GM18858 (cell line): ENCODE measurements at regions not wholly inside any gene's neighbourhood (a gene's known extent, or its start where the extent isn't known, plus 50 kb on each side); places are given as distances from the start of the nearest gene placed in this dataset.

Source experiments
- ATAC-seq: cut with Tn5 transposase; IDR thresholded peaks from one replicate; pipeline ENCODE4 v1.9.1; 2021; ENCODE audit not compliant: unreplicated experiment

- no peak for ATAC-seq
These were observed 82.3 kb upstream of the RND3 start for GRCh38 chr2:150569761-150570160.

GRCh38 chr2:150567771-150568301 is 80.4 kb upstream of the RND3 start:
- ATAC-seq: no peak

- ATAC-seq: no peak
These were observed 78.8 kb upstream of the RND3 start for GRCh38 chr2:150566289-150566688.

GRCh38 chr2:150561076-150561475 is 73.6 kb upstream of the RND3 start:
- no peak for ATAC-seq

- no peak for ATAC-seq
These were observed 69.6 kb upstream of the RND3 start for GRCh38 chr2:150557020-150557600.

- no peak for ATAC-seq
These were observed 68.3 kb upstream of the RND3 start for GRCh38 chr2:150555611-150556356.

- ATAC-seq: no peak
These were observed 66.6 kb upstream of the RND3 start for GRCh38 chr2:150554046-150554445.

- ATAC-seq: no peak
These were observed 64.8 kb upstream of the RND3 start for GRCh38 chr2:150552041-150552820.

- no peak for ATAC-seq
These were observed 61.9 kb upstream of the RND3 start for GRCh38 chr2:150549381-150549780.

GRCh38 chr2:150548527-150548926 is 61.1 kb upstream of the RND3 start:
- no peak for ATAC-seq

GRCh38 chr2:150545916-150546315 is 58.4 kb upstream of the RND3 start:
- no peak for ATAC-seq

GRCh38 chr2:150544731-150545130 is 57.3 kb upstream of the RND3 start:
- ATAC-seq: no peak

- ATAC-seq: no peak
These were observed 55.2 kb upstream of the RND3 start for GRCh38 chr2:150542692-150543091.

- no peak for ATAC-seq
These were observed 54.7 kb upstream of the RND3 start for GRCh38 chr2:150542172-150542571.

- no peak for ATAC-seq
These were observed 51.3 kb upstream of the RND3 start for GRCh38 chr2:150538651-150539201.
